WTC11 (cell line): ENCODE measurements at regions not wholly inside any gene's neighbourhood (a gene's known extent, or its start where the extent isn't known, plus 50 kb on each side); places are given as distances from the start of the nearest gene placed in this dataset.

Experiments
- ATAC-seq: fragments of 200-7000 bp; cut with Tn5 transposase; 2 replicates; pipeline ENCODE4 v1.10.0; 2021; ENCODE audit warnings: mild to moderate bottlenecking, moderate library complexity
- CTCF ChIA-PET: fragments of 300-600 bp; sonication (Branson Sonifier 250); formaldehyde crosslinking; loops from one replicate; lab custom pipeline; 2021; ENCODE audit warnings: antibody characterized with exemption; lab: Charles Lee
- POLR2A ChIA-PET: fragments of 350-600 bp; sonication (Branson Sonifier 250); formaldehyde crosslinking; loops from one replicate; lab custom pipeline; 2021; ENCODE audit warnings: antibody characterized with exemption; lab: Charles Lee
- DNase-seq: peaks from one replicate; pipeline ENCODE4 v3.0.0; 2021; ENCODE audit warnings: low spot score
- H3K27ac Mint-ChIP-seq: 2 replicates; pipeline ENCODE4 v1.8.0; 2021; ENCODE audit warnings: mixed read lengths
- H3K27me3 Mint-ChIP-seq: 2 replicates; pipeline ENCODE4 v1.8.0; 2021; ENCODE audit warnings: low read depth, mild to moderate bottlenecking, moderate library complexity, mixed read lengths
- H3K36me3 Mint-ChIP-seq: 2 replicates; pipeline ENCODE4 v1.8.0; 2021; ENCODE audit warnings: mixed read lengths
- H3K4me1 Mint-ChIP-seq: 2 replicates; pipeline ENCODE4 v1.8.0; 2022; ENCODE audit warnings: mixed read lengths
- H3K4me3 Mint-ChIP-seq: 2 replicates; pipeline ENCODE4 v1.8.0; 2021; ENCODE audit warnings: mild to moderate bottlenecking, moderate library complexity, mixed read lengths
- H3K9me3 Mint-ChIP-seq: 2 replicates; pipeline ENCODE4 v1.8.0; 2021; ENCODE audit warnings: mixed read lengths
- ERG ChIP-seq: fragments of 250-450 bp; sonication (Bioruptor Pico); IDR thresholded peaks from 2 replicates; pipeline ENCODE4 v1.8.0; 2021; ENCODE audit warnings: mild to moderate bottlenecking
- GABPB1 ChIP-seq: sonication (generic); formaldehyde crosslinking; IDR thresholded peaks from 2 replicates; pipeline ENCODE4 v1.8.1; 2023; ENCODE audit warnings: mild to moderate bottlenecking, missing genetic modification reagents
- GRHL2 ChIP-seq: fragments of 250-450 bp; sonication (Bioruptor Pico); IDR thresholded peaks from 2 replicates; pipeline ENCODE4 v1.8.0; 2022; ENCODE audit warnings: mild to moderate bottlenecking, moderate library complexity; ENCODE audit not compliant: insufficient replicate concordance, severe bottlenecking
- HMGA2 ChIP-seq: fragments of 250-450 bp; sonication (Bioruptor Pico); IDR thresholded peaks from 2 replicates; pipeline ENCODE4 v1.4.0; 2021; ENCODE audit warnings: mild to moderate bottlenecking, moderate library complexity
- HMGXB4 ChIP-seq: sonication (generic); formaldehyde crosslinking; IDR thresholded peaks from 2 replicates; pipeline ENCODE4 v1.8.1; 2023; ENCODE audit warnings: mild to moderate bottlenecking, moderate library complexity, missing genetic modification reagents
- JAZF1 ChIP-seq: fragments of 250-450 bp; sonication (Bioruptor Pico); IDR thresholded peaks from 2 replicates; pipeline ENCODE4 v1.9.0; 2021; ENCODE audit warnings: moderate library complexity, mild to moderate bottlenecking, inconsistent platforms
- MXD4 ChIP-seq: fragments of 250-450 bp; sonication (Bioruptor Pico); IDR thresholded peaks from 2 replicates; pipeline ENCODE4 v1.8.0; 2021; ENCODE audit warnings: mild to moderate bottlenecking, moderate library complexity, borderline replicate concordance
- NFATC4 ChIP-seq: fragments of 250-450 bp; sonication (Bioruptor Pico); IDR thresholded peaks from 2 replicates; pipeline ENCODE4 v1.9.0; 2021; ENCODE audit warnings: mild to moderate bottlenecking
- NR1H2 ChIP-seq: sonication (generic); formaldehyde crosslinking; IDR thresholded peaks from 2 replicates; pipeline ENCODE4 v1.9.0; 2021; ENCODE audit warnings: mild to moderate bottlenecking, moderate library complexity, missing genetic modification reagents
- SMAD3 ChIP-seq: sonication (generic); formaldehyde crosslinking; IDR thresholded peaks from 2 replicates; pipeline ENCODE4 v1.8.0; 2022; ENCODE audit warnings: missing genetic modification reagents, mild to moderate bottlenecking, borderline replicate concordance
- SMAD4 ChIP-seq: sonication (generic); formaldehyde crosslinking; IDR thresholded peaks from 2 replicates; pipeline ENCODE4 v1.8.0; 2022; ENCODE audit warnings: mild to moderate bottlenecking, missing genetic modification reagents
- TEAD1 ChIP-seq: sonication (generic); formaldehyde crosslinking; IDR thresholded peaks from 2 replicates; pipeline ENCODE4 v1.8.0; 2022; ENCODE audit warnings: mild to moderate bottlenecking, missing genetic modification reagents
- ZNF121 ChIP-seq: sonication (generic); formaldehyde crosslinking; IDR thresholded peaks from 2 replicates; pipeline ENCODE4 v1.8.0; 2023; ENCODE audit warnings: missing genetic modification reagents
- ZNF138 ChIP-seq: sonication (generic); formaldehyde crosslinking; conservative IDR thresholded peaks from 2 replicates; pipeline ENCODE4 v1.8.1; 2022; ENCODE audit warnings: mild to moderate bottlenecking, moderate library complexity, missing genetic modification reagents
- ZNF232 ChIP-seq: sonication (generic); formaldehyde crosslinking; IDR thresholded peaks from 2 replicates; pipeline ENCODE4 v1.8.0; 2022; ENCODE audit warnings: mild to moderate bottlenecking, missing genetic modification reagents
- ZNF281 ChIP-seq: sonication (generic); formaldehyde crosslinking; IDR thresholded peaks from 2 replicates; pipeline ENCODE4 v1.8.0; 2023; ENCODE audit warnings: mild to moderate bottlenecking, missing genetic modification reagents
- ZNF317 ChIP-seq: sonication (generic); formaldehyde crosslinking; IDR thresholded peaks from 2 replicates; pipeline ENCODE4 v1.8.1; 2023; ENCODE audit warnings: low read depth, mild to moderate bottlenecking, moderate library complexity, missing genetic modification reagents, borderline replicate concordance
- ZNF425 ChIP-seq: fragments of 250-450 bp; sonication (Bioruptor Pico); conservative IDR thresholded peaks from 2 replicates; pipeline ENCODE4 v1.9.0; 2021; ENCODE audit warnings: mild to moderate bottlenecking
- TF ChIP-seq, protein P1 (sequence below): sonication (generic); formaldehyde crosslinking; IDR thresholded peaks from 2 replicates; pipeline ENCODE4 v1.8.1; 2022; ENCODE audit warnings: low read depth, mild to moderate bottlenecking, moderate library complexity, missing genetic modification reagents, borderline replicate concordance
- TF ChIP-seq, protein P2 (sequence below): sonication (generic); formaldehyde crosslinking; IDR thresholded peaks from 2 replicates; pipeline ENCODE4 v1.8.0; 2022; ENCODE audit warnings: missing genetic modification reagents

DNA sequence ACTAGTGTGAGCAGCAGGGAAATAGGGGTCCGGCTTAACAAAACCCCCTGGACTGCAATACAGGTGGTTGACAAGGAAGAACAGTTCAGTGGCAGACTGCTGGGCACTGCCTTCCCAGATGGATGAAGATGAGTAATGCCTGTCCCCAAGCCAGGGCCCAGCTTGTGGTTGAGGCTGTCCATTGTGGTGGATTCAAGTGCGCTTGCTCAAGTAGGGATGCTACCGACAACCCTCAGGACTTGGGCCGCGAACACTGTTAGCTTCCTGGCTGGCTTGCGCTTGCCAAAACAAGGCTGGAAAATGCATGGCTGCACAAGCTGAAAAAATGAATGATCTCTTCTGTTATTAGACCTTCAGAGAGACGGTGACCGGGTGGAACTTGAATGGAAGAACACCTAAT lies 116.1 kb upstream of the ACBD5 start:
- CTCF ChIA-PET = interaction anchor here (0.5 to 0.7 kb wide), 2 partner anchors 26 to 231 kb away, joined by 3 to 4 read pairs; no protein-coding TSS in a partner anchor
- POLR2A ChIA-PET = no interaction called here

More for the DNA sequence above, 116.1 kb upstream of the ACBD5 start:
- peaks cover 10% of the 10 kb centered on the region for H3K4me1 Mint-ChIP-seq
- H3K9me3 Mint-ChIP-seq = no peaks in the 10 kb centered on the region
- no peak overlapping the region for H3K4me3 Mint-ChIP-seq
- TF ChIP-seq HMGA2 (CRISPR knock-in tag) = no peak
- no peak for TF ChIP-seq SMAD3 (CRISPR knock-in tag)
- TF ChIP-seq MXD4 (CRISPR knock-in tag) = no peak
- TF ChIP-seq ERG = no peak
- TF ChIP-seq NR1H2 = no peak
- no peak for TF ChIP-seq ZNF232 (CRISPR knock-in tag)
- no peak for TF ChIP-seq NFATC4
- no peak for TF ChIP-seq SMAD4 (CRISPR knock-in tag)
- TF ChIP-seq ZNF121 (CRISPR knock-in tag) = no peak
- no peak for TF ChIP-seq ZNF281 (CRISPR knock-in tag)
- TF ChIP-seq ZNF425 (CRISPR knock-in tag) = no peak
- no peak for TF ChIP-seq TEAD1 (CRISPR knock-in tag)
- TF ChIP-seq, protein P1, sequence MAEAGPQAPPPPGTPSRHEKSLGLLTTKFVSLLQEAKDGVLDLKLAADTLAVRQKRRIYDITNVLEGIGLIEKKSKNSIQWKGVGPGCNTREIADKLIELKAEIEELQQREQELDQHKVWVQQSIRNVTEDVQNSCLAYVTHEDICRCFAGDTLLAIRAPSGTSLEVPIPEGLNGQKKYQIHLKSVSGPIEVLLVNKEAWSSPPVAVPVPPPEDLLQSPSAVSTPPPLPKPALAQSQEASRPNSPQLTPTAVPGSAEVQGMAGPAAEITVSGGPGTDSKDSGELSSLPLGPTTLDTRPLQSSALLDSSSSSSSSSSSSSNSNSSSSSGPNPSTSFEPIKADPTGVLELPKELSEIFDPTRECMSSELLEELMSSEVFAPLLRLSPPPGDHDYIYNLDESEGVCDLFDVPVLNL (CRISPR knock-in tag) = no peak
- TF ChIP-seq ZNF138 (CRISPR knock-in tag) = no peak
- no peak for TF ChIP-seq HMGXB4
- no peak for TF ChIP-seq GRHL2 (CRISPR knock-in tag)
- TF ChIP-seq, protein P2, sequence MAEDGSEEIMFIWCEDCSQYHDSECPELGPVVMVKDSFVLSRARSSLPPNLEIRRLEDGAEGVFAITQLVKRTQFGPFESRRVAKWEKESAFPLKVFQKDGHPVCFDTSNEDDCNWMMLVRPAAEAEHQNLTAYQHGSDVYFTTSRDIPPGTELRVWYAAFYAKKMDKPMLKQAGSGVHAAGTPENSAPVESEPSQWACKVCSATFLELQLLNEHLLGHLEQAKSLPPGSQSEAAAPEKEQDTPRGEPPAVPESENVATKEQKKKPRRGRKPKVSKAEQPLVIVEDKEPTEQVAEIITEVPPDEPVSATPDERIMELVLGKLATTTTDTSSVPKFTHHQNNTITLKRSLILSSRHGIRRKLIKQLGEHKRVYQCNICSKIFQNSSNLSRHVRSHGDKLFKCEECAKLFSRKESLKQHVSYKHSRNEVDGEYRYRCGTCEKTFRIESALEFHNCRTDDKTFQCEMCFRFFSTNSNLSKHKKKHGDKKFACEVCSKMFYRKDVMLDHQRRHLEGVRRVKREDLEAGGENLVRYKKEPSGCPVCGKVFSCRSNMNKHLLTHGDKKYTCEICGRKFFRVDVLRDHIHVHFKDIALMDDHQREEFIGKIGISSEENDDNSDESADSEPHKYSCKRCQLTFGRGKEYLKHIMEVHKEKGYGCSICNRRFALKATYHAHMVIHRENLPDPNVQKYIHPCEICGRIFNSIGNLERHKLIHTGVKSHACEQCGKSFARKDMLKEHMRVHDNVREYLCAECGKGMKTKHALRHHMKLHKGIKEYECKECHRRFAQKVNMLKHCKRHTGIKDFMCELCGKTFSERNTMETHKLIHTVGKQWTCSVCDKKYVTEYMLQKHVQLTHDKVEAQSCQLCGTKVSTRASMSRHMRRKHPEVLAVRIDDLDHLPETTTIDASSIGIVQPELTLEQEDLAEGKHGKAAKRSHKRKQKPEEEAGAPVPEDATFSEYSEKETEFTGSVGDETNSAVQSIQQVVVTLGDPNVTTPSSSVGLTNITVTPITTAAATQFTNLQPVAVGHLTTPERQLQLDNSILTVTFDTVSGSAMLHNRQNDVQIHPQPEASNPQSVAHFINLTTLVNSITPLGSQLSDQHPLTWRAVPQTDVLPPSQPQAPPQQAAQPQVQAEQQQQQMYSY = no peak
- TF ChIP-seq GABPB1 (CRISPR knock-in tag) = no peak
- TF ChIP-seq JAZF1 (CRISPR knock-in tag) = no peak
- TF ChIP-seq ZNF317 = no peak
- ATAC-seq (no peak), DNase-seq (no peak)
- no peak overlapping the region; the same call in 1 of the 2 replicates for H3K27ac Mint-ChIP-seq
- H3K36me3 Mint-ChIP-seq = no peaks in the 10 kb centered on the region
- no peaks in the 10 kb centered on the region; the same call in 1 of the 2 replicates for H3K27me3 Mint-ChIP-seq
